G401.6 (cell line): ENCODE measurements at regions not wholly inside any gene's neighbourhood (a gene's known extent, or its start where the extent isn't known, plus 50 kb on each side); places are given as distances from the start of the nearest gene placed in this dataset.
"Not testable (repeated sequence)": the region's sequence is repeated elsewhere in the genome, so short reads cannot be mapped to it uniquely, and the experiment has no call there.

Experiments used
- FAIRE-seq: peaks from 2 replicates; lab custom pipeline; 2012; peaks lifted over from hg19 to GRCh38; lab: Jason Lieb, UNC

GRCh38 chr2:139544186-139544851 lies 764.1 kb upstream of the NXPH2 start:
- no peak for FAIRE-seq

GRCh38 chr2:139538332-139539020 lies 758.3 kb upstream of the NXPH2 start:
- not testable (repeated sequence) for FAIRE-seq

GRCh38 chr2:139529080-139529479 lies 748.9 kb upstream of the NXPH2 start:
- no peak for FAIRE-seq

- no peak for FAIRE-seq
Measured at GRCh38 chr2:139526781-139527180, 746.6 kb upstream of the NXPH2 start.

- no peak for FAIRE-seq
Measured at GRCh38 chr2:139518321-139518720, 738.1 kb upstream of the NXPH2 start.

GRCh38 chr2:139514951-139515350 lies 734.8 kb upstream of the NXPH2 start:
- no peak for FAIRE-seq

GRCh38 chr2:139495851-139496250 lies 715.7 kb upstream of the NXPH2 start:
- FAIRE-seq: no peak

GRCh38 chr2:139492131-139492680 lies 712.0 kb upstream of the NXPH2 start:
- FAIRE-seq: no peak

- no peak for FAIRE-seq
Measured at GRCh38 chr2:139480161-139480650, 700.0 kb upstream of the NXPH2 start.

- FAIRE-seq: no peak
Measured at GRCh38 chr2:139478165-139478914, 698.1 kb upstream of the NXPH2 start.

- FAIRE-seq: no peak
Measured at GRCh38 chr2:139477618-139478017, 697.4 kb upstream of the NXPH2 start.

- no peak for FAIRE-seq
Measured at GRCh38 chr2:139469985-139470384, 689.8 kb upstream of the NXPH2 start.

- FAIRE-seq: no peak
Measured at GRCh38 chr2:139465789-139466188, 685.6 kb upstream of the NXPH2 start.

GRCh38 chr2:139457873-139458272 lies 677.7 kb upstream of the NXPH2 start:
- FAIRE-seq: no peak

- FAIRE-seq: no peak
Measured at GRCh38 chr2:139454251-139454650, 674.1 kb upstream of the NXPH2 start.

- no peak for FAIRE-seq
Measured at GRCh38 chr2:139439100-139439499, 658.9 kb upstream of the NXPH2 start.

GRCh38 chr2:139438478-139438877 lies 658.3 kb upstream of the NXPH2 start:
- FAIRE-seq: no peak

- FAIRE-seq: no peak
Measured at GRCh38 chr2:139427164-139427563, 647.0 kb upstream of the NXPH2 start.

GRCh38 chr2:139424101-139424500 lies 643.9 kb upstream of the NXPH2 start:
- FAIRE-seq: no peak

- no peak for FAIRE-seq
Measured at GRCh38 chr2:139411236-139411635, 631.0 kb upstream of the NXPH2 start.

GRCh38 chr2:139410833-139411174 lies 630.6 kb upstream of the NXPH2 start:
- not testable (repeated sequence) for FAIRE-seq

GRCh38 chr2:139410147-139410832 lies 630.1 kb upstream of the NXPH2 start:
- not testable (repeated sequence) for FAIRE-seq
